GM19324 (cell line): ENCODE measurements at regions not wholly inside any gene's neighbourhood (a gene's known extent, or its start where the extent isn't known, plus 50 kb on each side); places are given as distances from the start of the nearest gene placed in this dataset.
"Not testable (repeated sequence)": the region's sequence is repeated elsewhere in the genome, so short reads cannot be mapped to it uniquely, and the experiment has no call there.

ENCODE experiments used
- ATAC-seq: cut with Tn5 transposase; IDR thresholded peaks from one replicate; pipeline ENCODE4 v1.9.1; 2021; ENCODE audit warnings: mild to moderate bottlenecking, moderate library complexity; ENCODE audit not compliant: unreplicated experiment, low FRiP score

DNA sequence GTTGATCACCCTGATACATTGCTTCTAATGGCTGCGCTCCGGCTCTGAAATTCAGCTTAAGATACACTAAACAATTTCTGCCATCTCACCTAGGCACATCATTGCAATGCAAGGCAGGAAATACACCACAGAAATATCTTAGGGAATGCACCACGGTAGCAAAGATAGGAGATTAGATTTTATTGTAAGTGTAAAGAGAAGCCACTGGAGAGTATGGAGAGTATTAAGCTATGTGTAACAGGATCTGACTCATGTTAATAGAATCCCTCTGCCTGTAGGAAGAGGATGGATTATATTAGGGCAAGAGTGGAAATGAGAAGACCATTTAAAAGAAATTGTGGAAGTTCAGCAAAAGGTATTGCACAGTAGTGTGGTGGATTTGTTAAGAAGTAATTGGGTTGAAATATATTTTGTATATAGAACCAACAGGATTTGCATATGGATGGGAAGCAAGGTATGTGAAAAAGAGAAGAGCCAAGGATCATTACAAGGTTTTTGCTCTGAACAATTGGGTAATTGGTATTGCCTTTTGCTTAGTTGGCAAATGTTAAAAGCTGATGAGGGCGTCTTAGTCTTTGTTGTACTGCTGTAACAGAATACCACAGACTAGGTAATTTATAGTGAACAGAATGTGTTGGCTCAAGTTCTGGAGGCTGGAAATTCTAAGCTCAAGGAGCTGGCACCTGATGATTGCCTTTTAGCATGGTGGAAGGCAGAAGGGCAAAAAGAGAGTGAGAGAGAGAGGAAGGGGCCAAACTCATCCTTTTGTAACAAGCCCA, 636.1 kb downstream of the PSAT1 start:
- no peak for ATAC-seq

DNA sequence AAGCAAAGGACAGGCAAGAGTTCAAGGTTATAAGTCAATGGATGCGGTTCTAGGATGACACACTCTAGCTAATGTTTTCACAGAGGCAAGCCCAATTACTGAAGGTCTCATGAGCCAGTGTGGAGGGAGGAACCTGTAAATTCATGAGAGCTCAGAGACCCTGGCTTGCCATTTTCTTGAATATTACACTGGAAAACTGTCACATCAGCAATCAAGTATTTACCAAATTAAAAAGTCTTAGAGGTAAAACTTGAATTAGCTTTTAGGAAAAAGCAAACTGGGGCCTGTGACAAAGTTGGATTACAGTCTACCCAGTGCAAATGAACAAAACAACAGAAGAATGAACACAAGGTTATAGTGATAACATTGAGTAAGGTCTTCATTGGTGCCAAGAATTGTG, 636.9 kb upstream of the TLE4 start:
- no peak for ATAC-seq

DNA sequence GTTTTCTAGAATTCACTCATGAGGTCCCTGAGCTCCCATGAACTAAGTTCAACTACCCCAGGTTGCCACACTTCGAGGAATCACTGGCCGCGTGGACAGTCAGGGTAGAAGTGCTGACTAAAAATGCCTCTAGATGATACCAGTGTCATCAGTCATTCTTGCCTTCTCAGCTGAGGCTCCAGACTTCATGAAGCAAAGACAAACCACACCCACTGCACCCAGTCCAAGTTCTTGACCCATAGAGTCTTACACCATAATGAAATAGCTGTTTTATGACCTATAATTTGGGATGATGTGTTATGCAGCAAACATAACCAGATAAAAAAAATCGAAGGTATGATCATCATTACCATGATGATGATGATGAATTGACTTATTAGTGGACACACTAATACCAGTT, 632.9 kb upstream of the TLE4 start:
- ATAC-seq, result no peak

DNA sequence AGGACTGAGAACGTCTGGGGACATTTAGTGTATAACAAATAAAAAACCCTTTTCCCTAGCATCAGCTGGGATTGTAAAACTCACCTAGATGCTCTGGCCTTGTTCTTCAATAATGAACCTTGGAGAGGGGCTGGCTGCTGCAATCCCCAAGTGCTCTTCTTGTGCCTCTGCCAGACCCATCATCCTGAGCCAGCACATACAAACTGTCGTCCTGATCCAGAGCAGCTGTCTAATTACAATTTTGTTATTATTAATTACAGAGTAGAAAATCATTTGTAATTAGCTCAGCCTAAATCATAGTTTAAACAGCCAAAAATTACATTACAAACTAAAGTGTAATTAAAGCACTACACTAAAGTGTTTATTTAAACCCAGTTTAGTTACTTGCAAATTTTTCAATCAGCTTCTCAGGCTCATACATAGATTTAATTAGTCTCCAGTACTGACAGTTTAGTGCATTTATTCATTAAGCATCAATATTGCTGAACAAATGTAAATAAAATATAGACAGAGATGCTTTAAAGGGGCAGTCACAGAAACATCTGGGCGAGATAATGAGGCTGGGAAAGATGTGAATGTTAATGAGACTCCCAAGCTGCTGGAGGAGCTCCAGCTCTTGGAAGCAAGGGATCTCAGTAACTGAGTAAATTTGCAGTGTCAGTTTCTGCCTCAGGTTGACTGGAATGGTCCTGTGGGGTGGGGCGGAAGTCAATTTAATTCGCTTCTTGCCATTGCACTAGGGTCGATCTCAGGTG, 632.3 kb upstream of the TLE4 start:
- ATAC-seq, result no peak

DNA sequence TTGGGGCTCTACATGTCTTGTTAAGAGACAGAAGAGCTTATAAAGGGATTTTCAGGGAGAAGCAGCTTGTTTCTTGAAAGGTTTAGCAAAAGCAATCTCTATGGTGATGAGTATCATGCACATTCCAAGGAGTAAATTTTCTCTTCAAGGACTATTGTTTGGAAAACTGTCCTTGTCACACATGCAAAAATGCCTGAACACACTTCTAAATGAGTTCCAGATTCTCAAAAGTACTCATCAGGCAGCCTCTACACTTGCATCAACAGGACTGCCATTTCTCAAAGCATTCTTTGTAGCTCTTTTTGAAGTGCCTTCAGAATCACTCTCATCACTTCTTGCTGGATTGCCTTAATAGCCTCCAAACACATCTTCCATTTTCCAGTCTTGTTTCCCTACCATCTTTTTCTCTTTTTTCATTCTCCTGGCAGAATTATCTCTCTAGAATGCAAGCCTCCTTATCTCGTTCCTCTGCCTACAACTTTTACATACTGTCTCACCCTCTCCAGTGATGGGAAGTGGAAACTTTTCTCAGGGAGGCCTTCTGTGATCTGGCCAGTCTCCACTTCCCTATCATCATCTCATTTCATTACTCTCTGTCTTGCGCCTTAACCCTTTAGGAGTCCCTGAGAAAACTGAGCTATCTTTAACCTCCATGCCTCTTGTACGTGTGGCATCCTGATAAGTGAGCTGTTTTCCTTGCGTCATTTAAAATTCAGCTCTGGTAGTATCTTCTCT, 631.5 kb upstream of the TLE4 start:
- no peak for ATAC-seq

DNA sequence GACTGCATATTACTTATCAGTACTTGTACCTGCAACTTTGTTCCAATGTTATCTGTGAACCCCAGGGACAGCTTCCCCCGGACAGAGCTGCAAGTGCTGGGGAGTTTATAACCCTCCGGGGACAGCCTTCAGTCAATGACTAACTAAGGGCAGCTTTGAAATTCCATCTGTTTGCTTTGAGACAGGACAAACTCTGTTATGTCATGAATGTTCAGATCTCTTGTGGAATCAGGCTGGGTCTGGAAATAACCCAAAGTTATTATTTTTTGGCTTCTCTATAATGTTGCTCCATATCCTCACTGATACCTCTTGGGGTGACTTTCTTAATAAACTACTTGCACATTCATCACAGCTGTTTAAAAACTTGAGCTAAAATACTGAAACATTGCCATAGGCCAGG, 617.5 kb upstream of the TLE4 start:
- no peak for ATAC-seq

DNA sequence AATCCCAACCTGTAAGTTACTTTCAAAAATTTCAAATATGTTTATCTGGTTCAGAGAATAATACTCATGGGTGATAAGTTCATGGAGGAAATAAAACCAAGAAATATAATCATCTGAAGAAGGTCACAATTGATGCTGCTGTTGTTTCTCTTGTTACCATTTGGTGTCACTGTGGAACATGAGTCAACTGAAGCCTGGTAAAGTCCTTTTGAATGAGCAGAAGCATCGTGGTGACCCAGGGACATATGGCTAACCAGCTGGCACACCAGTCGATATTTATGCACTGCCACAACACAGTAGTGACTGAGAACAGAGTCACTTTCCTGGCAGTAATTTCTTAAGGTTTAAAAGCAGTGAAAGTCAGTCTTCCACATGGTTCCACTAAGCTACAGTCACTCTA, 612.9 kb upstream of the TLE4 start:
- ATAC-seq, result no peak

DNA sequence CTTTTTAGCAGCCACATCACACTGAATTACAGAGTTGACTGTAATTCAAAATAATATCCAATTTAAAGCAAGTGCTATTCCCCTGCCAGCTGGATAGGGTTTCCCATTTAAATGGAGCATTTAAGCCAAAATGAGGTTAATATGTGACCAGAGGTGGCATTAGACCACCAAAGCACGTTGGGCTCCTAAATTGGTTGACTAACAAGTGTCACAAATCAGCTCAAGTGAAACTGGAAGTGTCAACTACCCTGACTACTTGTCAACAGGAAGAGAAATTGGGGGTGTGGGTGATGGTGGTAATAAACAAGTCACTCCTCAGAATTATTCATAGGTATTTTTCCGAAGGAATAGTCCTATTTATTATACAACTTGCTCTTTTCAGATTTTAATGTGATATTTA, 609.6 kb upstream of the TLE4 start:
- ATAC-seq, result no peak

DNA sequence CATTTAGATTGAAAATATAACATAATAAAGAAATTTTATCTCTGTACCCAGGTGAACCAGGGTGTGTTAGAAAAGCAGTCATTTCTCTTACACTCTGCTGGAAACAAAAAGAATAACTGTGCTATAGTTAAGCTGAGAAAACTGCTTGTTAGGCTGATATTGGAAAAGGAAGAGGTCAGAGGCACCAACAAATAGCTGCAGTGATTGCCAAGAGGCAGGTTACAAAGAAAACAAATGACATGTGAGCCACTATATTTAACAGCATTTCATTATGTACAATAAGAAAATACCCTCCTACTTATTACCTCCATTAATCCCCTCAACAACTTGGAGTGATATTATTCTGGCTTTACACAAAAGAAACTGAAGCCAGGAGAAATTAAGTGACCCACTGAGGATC, 607.9 kb upstream of the TLE4 start:
- no peak for ATAC-seq

DNA sequence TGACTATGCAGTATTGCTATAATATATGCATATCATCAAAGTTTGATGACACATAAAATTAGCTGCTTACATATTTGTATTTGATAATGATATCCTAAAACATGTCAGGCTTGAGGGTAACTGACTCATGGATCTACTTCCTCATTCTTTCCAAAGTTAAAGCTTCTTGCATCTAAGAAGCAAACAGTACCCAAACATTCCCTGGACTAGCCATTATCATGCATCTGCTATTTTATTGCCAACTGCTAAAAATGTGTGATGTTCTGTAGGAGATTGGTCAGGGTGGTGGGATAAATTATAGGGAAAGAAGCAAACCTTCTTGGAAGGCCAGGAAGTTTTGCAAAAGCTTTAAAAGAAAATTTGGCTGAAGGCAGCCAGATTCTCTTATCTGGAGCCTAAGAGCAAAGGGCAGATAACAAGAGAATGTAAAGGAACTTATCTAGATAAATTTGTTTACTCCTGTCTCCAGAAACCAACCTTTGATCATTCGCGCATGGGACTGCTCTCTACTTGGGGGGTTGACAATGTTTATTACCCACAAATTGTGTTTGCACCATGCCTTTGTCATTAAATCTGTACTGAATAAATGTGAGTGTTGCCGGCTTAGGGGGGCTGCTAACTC, 604.1 kb upstream of the TLE4 start:
- ATAC-seq, result no peak

DNA sequence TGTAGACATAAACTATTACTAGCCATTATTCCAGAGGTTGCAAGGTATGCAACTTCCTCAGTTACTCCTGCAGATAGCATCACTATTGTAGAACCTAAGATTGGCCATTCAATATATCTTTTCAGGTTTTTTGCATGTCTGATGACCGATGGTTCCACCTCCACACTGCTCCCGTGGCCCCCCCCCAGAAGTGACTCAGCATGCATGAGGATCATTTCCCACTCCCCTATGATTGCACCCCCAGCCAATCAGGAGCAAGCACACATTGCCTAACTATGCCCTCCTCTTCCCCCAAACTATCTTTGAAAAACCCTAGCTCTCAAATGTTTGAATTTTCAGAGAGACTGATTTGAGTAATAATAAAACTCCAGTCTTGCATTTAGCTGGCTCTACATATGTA, 601.4 kb upstream of the TLE4 start:
- no peak for ATAC-seq

DNA sequence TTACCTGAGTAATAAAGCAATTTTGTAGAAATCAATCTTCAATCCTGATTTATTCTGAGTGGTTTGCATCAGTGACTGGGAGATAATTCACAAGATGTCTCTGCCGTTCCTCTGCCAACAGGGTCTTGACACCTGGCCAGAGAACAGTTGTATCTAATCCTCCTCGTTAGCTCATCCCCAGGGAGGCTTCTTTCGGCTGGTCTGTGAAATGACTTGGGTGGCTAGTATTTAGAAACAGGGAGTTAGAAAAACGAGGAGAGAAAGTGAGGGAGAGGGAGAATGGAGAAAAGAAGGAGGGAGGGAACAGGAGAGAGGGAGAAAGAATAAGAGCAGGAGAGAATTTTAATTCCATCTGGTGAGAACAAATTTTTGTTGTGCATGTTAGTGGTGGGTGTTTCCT, 600.2 kb upstream of the TLE4 start:
- no peak for ATAC-seq

DNA sequence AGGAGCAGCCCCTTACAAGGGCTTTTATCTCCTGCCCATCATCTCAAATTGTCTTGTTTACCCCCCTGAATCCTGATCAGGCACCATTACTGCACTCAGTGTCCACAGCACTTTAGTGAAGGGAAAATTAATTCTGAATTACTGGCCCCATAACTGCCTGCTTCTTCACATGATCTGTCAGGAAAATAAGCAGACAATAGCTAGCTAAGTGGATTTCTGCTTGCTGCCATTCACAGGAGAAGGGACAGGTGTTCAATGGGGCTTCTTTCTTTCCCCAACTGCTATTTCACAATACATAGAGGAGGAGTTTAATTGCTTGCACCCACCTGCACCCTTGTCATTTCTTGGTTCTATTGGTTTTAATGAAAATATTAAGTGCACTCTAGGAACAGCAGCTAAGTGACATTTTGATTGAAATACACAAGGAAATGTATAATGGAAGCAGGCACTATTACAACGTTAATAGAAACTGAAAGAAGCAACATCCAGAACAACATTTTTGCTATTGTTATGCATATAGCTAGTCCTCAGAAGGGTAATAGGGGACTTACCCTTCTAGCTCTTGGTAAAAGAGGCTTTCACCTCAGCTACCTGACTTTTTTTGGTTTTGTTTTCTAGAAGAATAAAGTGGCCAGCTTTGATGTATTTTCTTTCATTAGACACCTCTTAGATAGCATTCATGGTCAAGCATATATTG, 599.3 kb upstream of the TLE4 start:
- ATAC-seq, result no peak

DNA sequence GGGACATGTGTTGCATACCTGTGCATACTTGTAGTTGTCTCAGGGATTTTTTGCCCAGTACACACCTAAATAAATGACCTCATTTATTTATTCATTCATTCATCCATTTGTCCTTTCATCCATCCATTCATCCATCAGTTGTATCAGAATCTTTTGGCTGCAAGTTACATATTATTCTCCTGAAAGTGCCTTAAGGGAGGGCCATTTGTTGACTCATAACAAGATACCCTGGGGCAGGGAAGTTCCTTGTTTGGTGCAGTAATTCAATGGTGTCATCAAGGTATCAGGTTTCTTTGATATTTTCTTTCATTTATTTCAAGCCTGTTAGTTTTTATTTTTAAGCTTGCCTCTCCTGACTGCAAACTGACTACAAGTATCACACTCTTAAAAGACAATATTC, 597.9 kb upstream of the TLE4 start:
- no peak for ATAC-seq

DNA sequence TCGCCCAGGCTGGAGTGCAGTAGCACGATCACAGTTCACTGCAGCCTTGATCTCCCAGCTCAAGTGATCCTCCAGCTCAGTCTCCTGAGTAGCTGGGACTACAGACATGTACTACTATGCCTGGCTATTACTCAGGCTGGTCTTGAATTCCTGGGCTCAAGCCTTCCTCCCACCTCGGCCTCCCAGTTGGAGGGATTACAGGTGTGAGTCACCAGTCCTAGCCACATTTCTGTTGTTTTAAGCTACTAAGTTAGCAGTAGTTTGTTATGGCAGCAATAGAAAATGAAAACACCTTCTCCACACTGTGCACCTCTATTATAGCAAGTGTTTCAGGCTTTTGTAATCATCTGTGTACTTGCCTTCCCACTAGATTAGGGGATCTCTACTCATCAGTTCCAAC, 588.9 kb upstream of the TLE4 start:
- ATAC-seq, result no peak

DNA sequence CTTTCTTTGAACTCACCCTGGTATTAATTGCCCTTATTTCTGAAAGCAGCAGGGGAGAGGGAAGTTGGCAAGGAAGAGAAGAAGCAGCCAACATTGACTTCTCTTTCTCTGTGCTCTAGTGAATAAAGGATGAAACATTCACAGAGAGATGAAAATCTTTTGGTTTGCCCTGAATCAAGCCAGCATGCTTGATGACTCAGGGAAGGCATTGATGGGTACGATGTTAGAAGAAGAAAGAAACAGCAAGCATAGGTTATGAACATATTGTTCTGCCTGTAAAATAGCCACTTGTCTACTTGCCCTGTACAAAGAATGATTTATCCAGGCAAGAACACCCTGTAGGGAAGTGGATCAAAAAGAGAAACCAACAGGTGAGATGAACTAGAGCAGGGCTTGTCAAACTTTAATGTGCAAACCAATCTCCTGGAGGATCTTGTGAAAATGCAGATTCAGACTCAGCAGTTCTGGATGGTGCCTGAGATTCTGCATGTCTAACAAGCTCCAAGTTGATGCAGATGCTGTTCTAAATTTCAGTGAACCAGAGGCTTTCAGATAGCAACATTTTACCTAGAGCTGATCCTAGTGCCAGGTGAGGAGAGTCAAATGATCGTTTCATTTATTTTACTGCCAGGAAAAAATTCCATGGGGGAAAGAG, 586.6 kb upstream of the TLE4 start:
- no peak for ATAC-seq

DNA sequence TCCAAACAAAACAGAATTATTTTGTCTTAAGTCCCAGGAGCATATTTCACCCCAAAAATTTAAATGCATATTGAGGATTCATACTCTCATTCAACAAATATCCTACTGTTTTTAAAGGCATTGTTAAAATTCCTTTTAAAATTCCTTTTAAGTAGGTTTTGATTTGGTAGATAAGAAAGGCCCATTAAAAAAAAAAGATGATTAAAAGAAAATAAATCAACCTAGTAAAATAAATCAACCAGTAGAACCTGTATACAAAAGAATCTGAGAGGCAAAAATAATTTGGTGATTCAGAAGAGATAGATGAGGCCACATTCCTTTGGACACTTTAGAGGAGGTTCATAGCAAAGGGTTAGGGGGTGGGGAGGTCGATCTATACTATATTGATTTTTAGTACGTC, 585.3 kb upstream of the TLE4 start:
- no peak for ATAC-seq

DNA sequence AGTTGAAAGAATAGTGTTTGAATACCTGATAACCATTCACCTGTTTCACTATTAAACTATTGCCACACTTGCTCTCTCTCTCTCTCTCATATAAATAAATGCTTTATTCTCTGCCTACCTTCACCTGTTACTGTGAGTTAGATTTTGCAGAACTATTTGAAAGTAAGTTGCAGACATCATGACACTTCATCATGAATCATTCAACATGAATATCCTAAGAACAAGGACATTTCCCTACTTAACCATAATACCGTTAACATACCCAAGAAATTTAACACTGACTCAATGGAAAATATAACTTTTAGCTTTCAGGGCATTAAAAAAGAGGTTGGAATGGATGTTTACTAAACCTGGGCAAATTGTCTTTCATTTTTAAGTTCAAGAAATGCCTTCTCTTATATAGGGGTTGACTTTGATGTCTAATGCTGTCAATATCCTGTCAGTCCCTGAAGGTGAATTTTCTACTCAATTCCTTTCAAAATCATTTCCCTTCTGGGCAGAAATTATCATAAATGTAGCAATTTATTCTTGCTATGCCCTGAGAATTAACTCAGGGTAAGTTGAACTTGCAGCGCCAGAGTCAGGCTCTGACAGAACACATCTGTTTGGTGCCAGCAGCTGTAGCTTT, 582.6 kb upstream of the TLE4 start:
- no peak for ATAC-seq

DNA sequence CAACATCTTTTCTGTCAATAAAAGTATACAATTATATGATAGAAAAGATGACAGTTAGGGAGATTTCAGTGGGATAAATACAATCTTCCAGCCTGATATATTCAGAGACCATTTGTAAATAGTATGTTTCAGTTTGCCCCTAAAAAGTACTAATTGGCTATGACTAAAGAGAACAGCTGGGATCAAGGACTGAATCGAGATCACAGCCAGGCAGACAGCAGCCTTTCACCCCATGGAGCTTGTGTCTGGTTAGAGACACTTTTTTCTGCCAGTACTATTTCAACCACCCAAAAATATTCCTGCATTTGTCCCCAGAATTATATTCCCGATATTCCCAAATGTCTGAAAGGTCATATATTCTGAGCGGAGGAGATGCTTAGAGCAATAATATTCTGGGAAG, 577.3 kb upstream of the TLE4 start:
- ATAC-seq, result no peak

DNA sequence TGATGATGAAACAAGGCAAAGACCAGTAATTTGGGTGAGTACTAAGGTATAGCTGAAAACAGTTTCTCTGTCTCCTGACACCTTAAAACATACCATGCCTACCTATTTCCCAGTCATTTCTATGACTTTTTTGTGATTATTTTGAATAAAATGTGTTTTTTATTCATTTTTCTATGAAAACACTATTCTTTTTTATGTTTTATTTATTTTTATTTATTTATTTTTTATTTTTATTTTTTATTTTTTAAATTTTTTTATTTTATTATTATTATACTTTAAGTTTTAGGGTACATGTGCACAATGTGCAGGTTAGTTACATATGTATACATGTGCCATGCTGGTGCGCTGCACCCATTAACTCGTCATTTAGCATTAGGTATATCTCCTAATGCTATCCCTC, 576.8 kb upstream of the TLE4 start:
- ATAC-seq, result not testable (repeated sequence)
